Activated T-cell treated with anti-CD3 and anti-CD28 coated beads, Interleukin-2, amount 50 U/mL, for 48 hours (primary cell): ENCODE measurements at regions not wholly inside any gene's neighbourhood (a gene's known extent, or its start where the extent isn't known, plus 50 kb on each side); places are given as distances from the start of the nearest gene placed in this dataset.

Source experiments
- DNase-seq, 2 experiments: peaks; one replicate each; pipeline ENCODE4 v3.0.0-alpha.2; 2020

DNA sequence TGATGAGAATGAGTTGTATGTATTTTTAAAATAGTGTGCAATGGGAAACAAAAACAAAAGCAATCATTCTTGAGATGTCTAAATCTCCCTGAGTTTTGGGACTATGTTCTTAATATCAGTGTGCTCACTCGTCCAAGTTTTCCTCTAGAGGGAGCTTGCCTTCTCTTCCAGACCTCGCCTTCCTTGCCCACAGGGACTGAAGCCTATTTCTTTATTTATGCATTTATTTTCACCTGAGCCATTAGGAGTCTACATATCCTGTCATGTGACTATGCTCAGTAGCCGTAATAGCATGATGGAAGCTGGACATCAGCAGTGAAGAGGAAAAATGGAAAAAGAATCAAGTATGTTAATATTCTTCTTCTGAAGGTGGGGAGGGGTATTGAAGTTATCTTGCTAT lies 131.2 kb downstream of the SH3BGRL2 start:
- DNase-seq, result no peak

GRCh38 chr6:79756496-79756895 lies 125.4 kb downstream of the SH3BGRL2 start:
- DNase-seq, result no peak

DNA sequence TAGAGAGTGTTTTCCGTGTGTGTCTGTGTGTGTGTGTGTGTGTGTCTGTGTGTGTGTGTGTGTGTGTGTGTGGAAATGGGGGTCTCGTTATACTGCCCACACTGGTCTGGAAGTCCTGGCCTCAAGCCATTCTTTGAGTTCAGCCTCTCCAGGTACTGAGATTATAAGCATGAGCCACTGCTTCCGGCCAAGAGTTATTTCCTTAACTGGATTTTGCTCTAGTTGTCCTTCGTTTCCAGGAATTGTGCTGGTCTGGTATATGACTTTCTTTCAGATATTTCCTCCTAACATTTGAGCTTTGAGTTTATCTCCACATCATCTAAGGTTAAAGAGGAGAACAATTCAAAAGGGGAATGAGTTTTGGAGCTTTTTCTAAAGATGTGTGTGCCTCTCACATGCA lies 124.8 kb downstream of the SH3BGRL2 start:
- no peak for DNase-seq
